ENCODE measurements at regions not wholly inside any gene's neighbourhood (a gene's known extent, or its start where the extent isn't known, plus 50 kb on each side); places are given as distances from the start of the nearest gene placed in this dataset.

DNA sequence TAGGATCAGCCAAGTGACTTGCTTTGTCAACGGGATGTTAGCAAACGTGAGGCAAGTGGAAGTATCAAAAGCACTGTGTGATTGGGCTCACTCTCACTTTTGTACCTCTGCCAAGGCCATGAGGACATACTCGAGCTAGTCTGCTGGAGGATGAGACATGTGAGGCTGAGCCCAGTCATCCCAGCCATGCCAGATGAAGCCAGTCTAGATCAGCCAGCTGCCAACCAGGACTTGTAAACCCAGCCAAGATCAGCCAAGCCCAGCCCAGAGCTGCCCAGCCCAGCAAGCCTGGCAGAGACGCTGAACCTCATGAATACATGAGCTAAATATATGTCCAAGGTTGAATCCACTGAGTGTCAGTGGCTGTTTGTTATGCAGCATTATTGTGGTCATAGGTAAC, 369.7 kb downstream of the MN1 start:
- peaks cover 28% of the 10 kb centered on the region for H3K27me3 Mint-ChIP-seq (ENCODE audit: low read depth)
- Histone ChIP-seq H3K9me3 (ENCODE audit: control insufficient read depth, low read depth, low read length) (no peaks in the 10 kb centered on the region), H3T11ph (ENCODE audit: low read length) (no peak overlapping the region), H4K20me1 (ENCODE audit: control insufficient read depth, insufficient read depth, insufficient read length) (peaks cover 2% of the 10 kb centered on the region), H3K23me2 (ENCODE audit: insufficient read length, low read depth, low read length, poor library complexity, severe bottlenecking) (no peaks in the 10 kb centered on the region), H2BK20ac (ENCODE audit: low read depth, low read length, poor library complexity, severe bottlenecking) (no peak overlapping the region), H2BK12ac (ENCODE audit: insufficient read length, low read depth, low read length) (no peak overlapping the region), H2AK5ac (ENCODE audit: insufficient read length, low read length) (no peak overlapping the region), H2AFZ (ENCODE audit: low read length) (no peak overlapping the region), H3K27ac (ENCODE audit: insufficient read length, low read depth, low read length) (no peak overlapping the region), H3K4me1 (ENCODE audit: insufficient read depth, low read length) (no peaks in the 10 kb centered on the region), H2BK5ac (ENCODE audit: insufficient read length, low read length) (no peak overlapping the region), H2BK15ac (ENCODE audit: low read depth, low read length) (no peak overlapping the region), H3K4me2 (ENCODE audit: insufficient read depth, insufficient read length, low read length) (no peak overlapping the region), H4K91ac (ENCODE audit: insufficient read length, low read depth, low read length) (no peak overlapping the region), H3K27me3 (ENCODE audit: insufficient read depth, low read length) (no peaks in the 10 kb centered on the region), H4K8ac (replicated peaks; ENCODE audit: insufficient read length, low read depth, low read length) (no peak overlapping the region), H2BK120ac (ENCODE audit: low read depth, low read length, poor library complexity, severe bottlenecking) (no peak overlapping the region), H3K14ac (ENCODE audit: insufficient read depth, low read length) (no peak overlapping the region), H3K18ac (ENCODE audit: insufficient read length, low read depth, low read length) (no peak overlapping the region), H3K9ac (ENCODE audit: extremely low read depth, insufficient read length, low read length) (no peak overlapping the region), H3K79me1 (ENCODE audit: insufficient read depth, low read depth, low read length, poor library complexity, severe bottlenecking) (no peaks in the 10 kb centered on the region), H3K79me2 (ENCODE audit: insufficient read depth, low read length) (no peaks in the 10 kb centered on the region), H4K5ac (ENCODE audit: insufficient read length, low read depth, low read length) (no peak overlapping the region), H3K23ac (ENCODE audit: insufficient read length, low read depth, low read length) (no peak overlapping the region), H3K4ac (ENCODE audit: low read depth, low read length) (no peak overlapping the region), H3K56ac (ENCODE audit: insufficient read length, low read depth, low read length) (no peak overlapping the region)
- peaks cover 14 to 15% of the 10 kb centered on the region in 2 experiments for H3K9me3 Mint-ChIP-seq
- DNase-seq: no peak
- no CpG with 5 or more reads among the region's 4 CpGs for WGBS (ENCODE audit: extremely low coverage, insufficient read length, low lambda C conversion rate)
- H3K4me3 Mint-ChIP-seq: no peak overlapping the region
- TF ChIP-seq, protein P1, sequence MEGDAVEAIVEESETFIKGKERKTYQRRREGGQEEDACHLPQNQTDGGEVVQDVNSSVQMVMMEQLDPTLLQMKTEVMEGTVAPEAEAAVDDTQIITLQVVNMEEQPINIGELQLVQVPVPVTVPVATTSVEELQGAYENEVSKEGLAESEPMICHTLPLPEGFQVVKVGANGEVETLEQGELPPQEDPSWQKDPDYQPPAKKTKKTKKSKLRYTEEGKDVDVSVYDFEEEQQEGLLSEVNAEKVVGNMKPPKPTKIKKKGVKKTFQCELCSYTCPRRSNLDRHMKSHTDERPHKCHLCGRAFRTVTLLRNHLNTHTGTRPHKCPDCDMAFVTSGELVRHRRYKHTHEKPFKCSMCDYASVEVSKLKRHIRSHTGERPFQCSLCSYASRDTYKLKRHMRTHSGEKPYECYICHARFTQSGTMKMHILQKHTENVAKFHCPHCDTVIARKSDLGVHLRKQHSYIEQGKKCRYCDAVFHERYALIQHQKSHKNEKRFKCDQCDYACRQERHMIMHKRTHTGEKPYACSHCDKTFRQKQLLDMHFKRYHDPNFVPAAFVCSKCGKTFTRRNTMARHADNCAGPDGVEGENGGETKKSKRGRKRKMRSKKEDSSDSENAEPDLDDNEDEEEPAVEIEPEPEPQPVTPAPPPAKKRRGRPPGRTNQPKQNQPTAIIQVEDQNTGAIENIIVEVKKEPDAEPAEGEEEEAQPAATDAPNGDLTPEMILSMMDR (conservative IDR thresholded peaks at IDR 0.05): no peak
- peaks cover 3 to 16% (median 4%) of the 10 kb centered on the region in 3 experiments; a peak in 6 of 7 replicates for H3K36me3 Mint-ChIP-seq (ENCODE audit: insufficient read depth in 1 of 3, low read depth in 3 of 3)
- H3K27ac Mint-ChIP-seq: peak overlapping the region in 1 of 3 experiments; percentile 61; a peak in 1 of 7 replicates
- peaks cover 32 to 46% of the 10 kb centered on the region in 2 experiments for H3K4me1 Mint-ChIP-seq
